Esophagus mucosa (tissue), 1 donor: ENCODE measurements at regions not wholly inside any gene's neighbourhood (a gene's known extent, or its start where the extent isn't known, plus 50 kb on each side); places are given as distances from the start of the nearest gene placed in this dataset.

Experiments used
- ATAC-seq: fragments of 200-7000 bp; cut with Tn5 transposase; one replicate; pipeline ENCODE4 v1.9.1; 2020
- donor health status: DM: yes; HTN: yes; CAD: no.

GRCh38 chr4:120418146-120418545, 351.5 kb upstream of the MAD2L1 start:
- no peak for ATAC-seq

- ATAC-seq: no peak
Measured at GRCh38 chr4:120415896-120416295, 349.2 kb upstream of the MAD2L1 start.

GRCh38 chr4:120406960-120407359, 340.3 kb upstream of the MAD2L1 start:
- no peak for ATAC-seq

GRCh38 chr4:120403296-120403695, 336.6 kb upstream of the MAD2L1 start:
- no peak for ATAC-seq

GRCh38 chr4:120400441-120400840, 333.8 kb upstream of the MAD2L1 start:
- no peak for ATAC-seq

- no peak for ATAC-seq
Measured at GRCh38 chr4:120399826-120400225, 333.2 kb upstream of the MAD2L1 start.

GRCh38 chr4:120395746-120396145, 329.1 kb upstream of the MAD2L1 start:
- no peak for ATAC-seq

- ATAC-seq: no peak
Measured at GRCh38 chr4:120355881-120356280, 289.2 kb upstream of the MAD2L1 start.

- no peak for ATAC-seq
Measured at GRCh38 chr4:120354381-120354780, 287.7 kb upstream of the MAD2L1 start.

GRCh38 chr4:120353235-120353634, 286.6 kb upstream of the MAD2L1 start:
- no peak for ATAC-seq

- no peak for ATAC-seq
Measured at GRCh38 chr4:120352739-120353138, 286.1 kb upstream of the MAD2L1 start.

- ATAC-seq: no peak
Measured at GRCh38 chr4:120348948-120349347, 282.3 kb upstream of the MAD2L1 start.

GRCh38 chr4:120348521-120348920, 281.9 kb upstream of the MAD2L1 start:
- ATAC-seq: no peak

- no peak for ATAC-seq
Measured at GRCh38 chr4:120331486-120332370, 265.1 kb upstream of the MAD2L1 start.

- no peak for ATAC-seq
Measured at GRCh38 chr4:120329386-120329785, 262.7 kb upstream of the MAD2L1 start.

GRCh38 chr4:120327276-120327675, 260.6 kb upstream of the MAD2L1 start:
- no peak for ATAC-seq

GRCh38 chr4:120319046-120319767, 252.6 kb upstream of the MAD2L1 start:
- no peak for ATAC-seq

- no peak for ATAC-seq
Measured at GRCh38 chr4:120318196-120318846, 251.7 kb upstream of the MAD2L1 start.

- no peak for ATAC-seq
Measured at GRCh38 chr4:120317713-120318112, 251.1 kb upstream of the MAD2L1 start.

GRCh38 chr4:120316416-120316815, 249.8 kb upstream of the MAD2L1 start:
- ATAC-seq: no peak

- no peak for ATAC-seq
Measured at GRCh38 chr4:120314969-120315368, 248.3 kb upstream of the MAD2L1 start.

GRCh38 chr4:120304801-120305200, 238.2 kb upstream of the MAD2L1 start:
- no peak for ATAC-seq

- ATAC-seq: no peak
Measured at GRCh38 chr4:120299631-120300030, 233.0 kb upstream of the MAD2L1 start.
